HCT116 (cell line): ENCODE measurements at regions not wholly inside any gene's neighbourhood (a gene's known extent, or its start where the extent isn't known, plus 50 kb on each side); places are given as distances from the start of the nearest gene placed in this dataset.

Experiments
- ATAC-seq: fragments of 200-7000 bp; cut with Tn5 transposase; 2 replicates; pipeline ENCODE4 v1.9.1; 2020; ENCODE audit warnings: mild to moderate bottlenecking, moderate library complexity
- BruUV-seq: library from RNA; stranded (reverse); fragments of 400-500 nt; replicated peaks from 2 replicates; lab custom pipeline; 2021; lab: Mats Ljungman, UMichigan
- CTCF ChIA-PET: fragments of 300-600 bp; sonication (Branson Sonifier 250); formaldehyde crosslinking; loops from one replicate; lab custom pipeline; 2021; ENCODE audit warnings: antibody characterized with exemption; lab: Charles Lee
- POLR2A ChIA-PET: fragments of 300-600, 350-600 bp; sonication (Branson Sonifier 250); formaldehyde crosslinking; loops from one replicate; lab custom pipeline; 2021; ENCODE audit warnings: antibody characterized with exemption; lab: Charles Lee
- RAD21 ChIA-PET, 2 experiments: fragments of 300-600 bp; sonication (Branson Sonifier 250); formaldehyde crosslinking; loops; one replicate each; lab custom pipeline; 2023; ENCODE audit warnings: low total read pairs in 2 of 2; ENCODE audit not compliant: uncharacterized antibody in 2 of 2, unreplicated experiment in 2 of 2, low non-redundant PET in 1 of 2; lab: Charles Lee
- DNase-seq: peaks from one replicate; pipeline ENCODE4 v3.0.0-alpha.2; 2010; ENCODE audit warnings: low read depth, low spot score
- H2AFZ ChIP-seq: fragments of 200-600 bp; shearing (Covaris generic), sonication (generic); 2 replicates; pipeline ENCODE4 v1.6.1; 2017; ENCODE audit warnings: low read depth, mixed run types, mixed read lengths, antibody characterized with exemption, low read length; ENCODE audit not compliant: poor library complexity, severe bottlenecking
- H3K27ac ChIP-seq: 2 replicates; pipeline ENCODE4 v1.5.1; 2012; ENCODE audit warnings: low read depth, low read length
- H3K27me3 ChIP-seq: fragments of 200-600 bp; sonication (generic); 2 replicates; pipeline ENCODE4 v1.6.1; 2016; ENCODE audit warnings: mixed run types, low read length, mixed read lengths; ENCODE audit not compliant: insufficient read depth
- H3K36me3 ChIP-seq, 2 experiments: fragments of 200-500 bp in 1 of 2; fragments of 200-600 bp in 1 of 2; sonication (Bioruptor generic) in 1 of 2; sonication (generic) in 1 of 2; 2 replicates each; pipeline versions ENCODE4 v1.5.1 to v1.6.1; 2014 to 2016; ENCODE audit warnings: low read length in 2 of 2, inconsistent platforms in 1 of 2, mixed read lengths in 1 of 2, mixed run types in 1 of 2; ENCODE audit not compliant: insufficient read depth in 2 of 2, control insufficient read depth in 1 of 2
- H3K4me1 ChIP-seq, 2 experiments: fragments of 200-600 bp in 1 of 2; sonication (generic) in 1 of 2; 2 replicates each; pipeline versions ENCODE4 v1.5.1 to v1.6.1; 2012 to 2017; ENCODE audit warnings: low read length in 2 of 2, inconsistent platforms in 1 of 2, mild to moderate bottlenecking in 1 of 2, mixed read lengths in 1 of 2, mixed run types in 1 of 2, moderate library complexity in 1 of 2; ENCODE audit not compliant: insufficient read depth in 2 of 2, control insufficient read depth in 1 of 2
- H3K4me2 ChIP-seq: fragments of 200-600 bp; sonication (generic); 2 replicates; pipeline ENCODE4 v1.6.1; 2017; ENCODE audit warnings: mixed run types, low read length, mixed read lengths
- H3K4me3 ChIP-seq, 2 experiments: fragments of 200-600 bp in 1 of 2; sonication (generic) in 1 of 2; replicated peaks in 1 of 2; 2 replicates each; pipeline ENCODE4 v1.5.1; 2011 to 2016; ENCODE audit warnings: low read length in 2 of 2, control low read depth in 1 of 2, low read depth in 1 of 2, mild to moderate bottlenecking in 1 of 2, mixed read lengths in 1 of 2, mixed run types in 1 of 2
- H3K79me2 ChIP-seq: fragments of 200-600 bp; sonication (generic); 2 replicates; pipeline ENCODE4 v1.6.1; 2017; ENCODE audit warnings: mild to moderate bottlenecking, mixed run types, low read length, moderate library complexity, mixed read lengths; ENCODE audit not compliant: insufficient read depth
- H3K9ac ChIP-seq: fragments of 200-600 bp; sonication (generic); 2 replicates; pipeline ENCODE4 v1.6.1; 2016; ENCODE audit warnings: low read length, mixed read lengths
- H3K9me2 ChIP-seq: fragments of 200-600 bp; sonication (generic), shearing (Covaris generic); 2 replicates; pipeline ENCODE4 v1.6.1; 2017; ENCODE audit warnings: mixed run types, mild to moderate bottlenecking, moderate library complexity; ENCODE audit not compliant: insufficient read depth
- H3K9me3 ChIP-seq, 2 experiments: fragments of 200-500 bp in 1 of 2; fragments of 200-600 bp in 1 of 2; sonication (Bioruptor generic) in 1 of 2; sonication (generic) in 1 of 2; 2 replicates each; pipeline ENCODE4 v1.6.1; 2014 to 2017; ENCODE audit warnings: low read length in 2 of 2, mixed read lengths in 2 of 2, inconsistent platforms in 1 of 2, low read depth in 1 of 2, mild to moderate bottlenecking in 1 of 2, mixed run types in 1 of 2, moderate library complexity in 1 of 2; ENCODE audit not compliant: control insufficient read depth in 1 of 2, insufficient read depth in 1 of 2
- H4K20me1 ChIP-seq: fragments of 200-600 bp; sonication (generic), shearing (Covaris generic); 2 replicates; pipeline ENCODE4 v1.6.1; 2017; ENCODE audit warnings: mixed run types, mild to moderate bottlenecking, moderate library complexity; ENCODE audit not compliant: insufficient read depth
- CBX3 ChIP-seq: IDR thresholded peaks from 2 replicates; pipeline ENCODE4 v1.6.1; 2012; ENCODE audit warnings: low read depth
- CEBPB ChIP-seq: IDR thresholded peaks from 2 replicates; pipeline ENCODE4 v1.6.1; 2012; ENCODE audit warnings: low read depth
- EGR1 ChIP-seq: IDR thresholded peaks from 2 replicates; pipeline ENCODE4 v1.6.1; 2012; ENCODE audit warnings: low read depth
- ELF1 ChIP-seq: IDR thresholded peaks from 2 replicates; pipeline ENCODE4 v1.6.1; 2012; ENCODE audit warnings: low read depth, borderline replicate concordance
- EZH2phosphoT487 ChIP-seq: fragments of 200-600 bp; IDR thresholded peaks from 2 replicates; pipeline ENCODE4 v1.6.1; 2018; ENCODE audit warnings: antibody characterized with exemption, borderline replicate concordance
- FOSL1 ChIP-seq: IDR thresholded peaks from 2 replicates; pipeline ENCODE4 v1.6.1; 2012; ENCODE audit warnings: low read depth
- JUND ChIP-seq: IDR thresholded peaks from 2 replicates; pipeline ENCODE4 v1.6.1; 2012
- POLR2A ChIP-seq: IDR thresholded peaks from 2 replicates; pipeline ENCODE4 v1.7.0; 2011; ENCODE audit warnings: borderline replicate concordance; ENCODE audit not compliant: insufficient read depth, insufficient read length; ENCODE audit errors: extremely low read depth
- POLR2AphosphoS5 ChIP-seq: IDR thresholded peaks from 2 replicates; pipeline ENCODE4 v1.6.1; 2011; ENCODE audit warnings: mild to moderate bottlenecking, low read depth, low read length, moderate library complexity
- RAD21 ChIP-seq: IDR thresholded peaks from 2 replicates; pipeline ENCODE4 v1.6.1; 2012; ENCODE audit warnings: low read depth, mild to moderate bottlenecking
- REST ChIP-seq: IDR thresholded peaks from 2 replicates; pipeline ENCODE4 v1.6.1; 2012; ENCODE audit warnings: low read depth
- SRF ChIP-seq: IDR thresholded peaks from 2 replicates; pipeline ENCODE4 v1.6.1; 2012; ENCODE audit warnings: low read depth
- TCF7L2 ChIP-seq: IDR thresholded peaks from 2 replicates; pipeline ENCODE4 v1.7.0; 2011; ENCODE audit warnings: borderline replicate concordance, inconsistent platforms; ENCODE audit not compliant: insufficient read depth, insufficient read length; ENCODE audit errors: extremely low read depth
- YY1 ChIP-seq: IDR thresholded peaks from 2 replicates; pipeline ENCODE4 v1.6.1; 2011; ENCODE audit warnings: low read length, low read depth, moderate library complexity, mild to moderate bottlenecking; ENCODE audit not compliant: insufficient replicate concordance; ENCODE audit errors: extremely low read depth
- ZBTB33 ChIP-seq: IDR thresholded peaks from 2 replicates; pipeline ENCODE4 v1.6.1; 2011; ENCODE audit warnings: mild to moderate bottlenecking, low read length, moderate library complexity; ENCODE audit not compliant: insufficient replicate concordance; ENCODE audit errors: extremely low read depth
- ZFX ChIP-seq: fragments of 450-650 bp; IDR thresholded peaks from 2 replicates; pipeline ENCODE4 v1.6.1; 2017
- intact Hi-C: fragments of 100-400 bp; cut with micrococcal nuclease; formaldehyde crosslinking; loops from 2 replicates; pipeline ENCODE4 v1.10.0; 2022
- TF ChIP-seq, protein P1 (sequence below): IDR thresholded peaks from 2 replicates; pipeline ENCODE4 v1.6.1; 2012
- TF ChIP-seq, protein P2 (sequence below): IDR thresholded peaks from 2 replicates; pipeline ENCODE4 v1.6.1; 2012

- Histone ChIP-seq H3K27me3 (no peaks in the 10 kb centered on the region), H2AFZ (no peak overlapping the region), H3K9me3 (no peaks in the 10 kb centered on the region)
- CTCF ChIA-PET = no interaction called here
- no peak for TF ChIP-seq TCF7L2
- no peak for TF ChIP-seq YY1
- TF ChIP-seq POLR2A = no peak
- TF ChIP-seq FOSL1 = no peak
- no peak for TF ChIP-seq POLR2AphosphoS5
- no peak for TF ChIP-seq EGR1
- TF ChIP-seq, protein P1, sequence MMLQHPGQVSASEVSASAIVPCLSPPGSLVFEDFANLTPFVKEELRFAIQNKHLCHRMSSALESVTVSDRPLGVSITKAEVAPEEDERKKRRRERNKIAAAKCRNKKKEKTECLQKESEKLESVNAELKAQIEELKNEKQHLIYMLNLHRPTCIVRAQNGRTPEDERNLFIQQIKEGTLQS = no peak
- no peak for TF ChIP-seq CEBPB
- no peak for TF ChIP-seq EZH2phosphoT487
- no peak for TF ChIP-seq JUND
- TF ChIP-seq ZBTB33 = no peak
- TF ChIP-seq CBX3 = no peak
- TF ChIP-seq ELF1 = no peak
- TF ChIP-seq REST = no peak
- TF ChIP-seq, protein P2, sequence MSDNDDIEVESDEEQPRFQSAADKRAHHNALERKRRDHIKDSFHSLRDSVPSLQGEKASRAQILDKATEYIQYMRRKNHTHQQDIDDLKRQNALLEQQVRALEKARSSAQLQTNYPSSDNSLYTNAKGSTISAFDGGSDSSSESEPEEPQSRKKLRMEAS = no peak
- no peak for TF ChIP-seq RAD21
- no peak for TF ChIP-seq SRF
- no peak for TF ChIP-seq ZFX
- TF ChIP-seq, all 23 proteins: peak for 0
- Histone ChIP-seq H3K4me2 (no peak overlapping the region), H3K9ac (no peak overlapping the region), H4K20me1 (no peaks in the 10 kb centered on the region), H3K9me2 (no peaks in the 10 kb centered on the region), H3K27ac (no peak overlapping the region), H3K4me3 (no peak overlapping the region), H3K4me1 (no peaks in the 10 kb centered on the region), H3K36me3 (no peaks in the 10 kb centered on the region), H3K79me2 (no peaks in the 10 kb centered on the region)
- no TSS peak for BruUV-seq
- RAD21 ChIA-PET = no interaction called here
- DNase-seq = no peak
- no peak for ATAC-seq
- POLR2A ChIA-PET = no interaction called here
- intact Hi-C loops = no loop called here
These were observed 246.7 kb upstream of the ARSJ start for GRCh38 chr4:114226179-114226578.
